HL-60 (cell line): ENCODE measurements at regions not wholly inside any gene's neighbourhood (a gene's known extent, or its start where the extent isn't known, plus 50 kb on each side); places are given as distances from the start of the nearest gene placed in this dataset.

Experiments
- DNase-seq, 2 experiments: peaks; one replicate each; pipeline ENCODE4 v3.0.0-alpha.2; 2010 to 2020; ENCODE audit warnings: low read depth in 1 of 2, low spot score in 1 of 2
- H3K27ac ChIP-seq: fragments of 250-450 bp; sonication (Bioruptor Pico); replicated peaks from 2 replicates; pipeline ENCODE4 v1.5.1; 2020; ENCODE audit warnings: mild to moderate bottlenecking, moderate library complexity
- H3K27me3 ChIP-seq: fragments of 250-450 bp; sonication (Bioruptor Pico); 2 replicates; pipeline ENCODE4 v1.5.1; 2021; ENCODE audit warnings: mild to moderate bottlenecking, moderate library complexity; ENCODE audit not compliant: insufficient read depth, poor library complexity, severe bottlenecking
- H3K4me3 ChIP-seq: replicated peaks from 2 replicates; pipeline ENCODE4 v1.5.1; 2011; ENCODE audit warnings: mild to moderate bottlenecking, control low read depth, low read length; ENCODE audit not compliant: insufficient read depth
- GABPA ChIP-seq: IDR thresholded peaks from 2 replicates; pipeline ENCODE4 v1.6.1; 2012; ENCODE audit warnings: low read depth
- POLR2AphosphoS5 ChIP-seq: IDR thresholded peaks from 2 replicates; pipeline ENCODE4 v1.6.1; 2012; ENCODE audit warnings: low read depth
- SPI1 ChIP-seq: IDR thresholded peaks from 2 replicates; pipeline ENCODE4 v1.6.1; 2012; ENCODE audit warnings: low read depth, mild to moderate bottlenecking, borderline replicate concordance
- TF ChIP-seq, protein P1 (sequence below): IDR thresholded peaks from 2 replicates; pipeline ENCODE4 v1.6.1; 2012; ENCODE audit warnings: low read depth; ENCODE audit not compliant: insufficient replicate concordance
- TF ChIP-seq, protein P2 (sequence below): IDR thresholded peaks from one replicate; pipeline ENCODE4 v1.5.1; 2011; ENCODE audit warnings: low read length, control low read depth, inconsistent platforms; ENCODE audit not compliant: insufficient read depth

DNA sequence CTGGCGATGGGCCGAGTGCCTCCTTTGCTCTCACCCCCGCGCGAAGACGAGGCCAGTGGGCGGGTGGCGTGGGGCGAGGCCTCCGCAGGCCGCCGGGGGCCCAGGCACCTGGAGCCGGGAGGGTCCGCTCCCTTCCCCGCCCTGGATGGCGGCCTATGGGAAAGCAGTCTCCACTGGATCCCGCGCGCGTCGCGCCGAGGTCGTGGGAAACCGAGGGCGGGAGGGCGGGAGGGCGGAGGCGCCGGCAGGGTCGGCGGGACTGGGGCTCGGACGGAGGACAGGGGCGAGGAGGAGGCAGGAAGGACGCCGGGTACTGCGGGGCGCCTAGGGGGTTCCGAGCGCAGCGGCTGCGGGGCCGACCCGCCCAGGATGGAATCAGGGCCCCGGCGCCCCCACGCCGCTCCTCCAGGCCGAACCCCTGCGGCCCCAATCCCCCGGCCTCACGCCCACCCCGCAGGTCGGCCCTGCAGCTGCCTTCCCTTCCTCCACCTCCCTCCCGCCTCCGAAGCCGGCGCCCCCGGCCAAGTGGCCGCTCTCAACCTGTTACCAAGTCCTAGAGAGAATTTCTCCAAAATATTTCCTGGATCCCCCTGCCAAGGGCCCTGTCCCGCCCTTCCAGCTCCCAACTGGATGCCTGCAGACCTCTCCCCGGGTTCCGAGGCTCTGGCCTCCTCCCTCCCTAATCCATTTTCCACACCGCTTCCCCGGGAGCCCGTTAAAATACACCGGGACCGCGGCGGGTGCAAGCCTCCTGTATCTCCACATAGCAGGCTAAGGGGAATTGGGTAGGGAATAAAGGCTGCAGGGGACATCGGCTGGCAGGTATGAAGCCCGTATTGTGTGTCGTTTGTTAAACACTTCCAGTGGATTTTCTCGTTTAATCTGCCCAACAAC lies 146.3 kb downstream of the ERCC6L2 start:
- no peak for DNase-seq
- Histone ChIP-seq H3K27me3 (peaks cover 24% of the 10 kb centered on the region), H3K4me3 (peak overlapping the region; percentile 44), H3K27ac (no peak overlapping the region)
- TF ChIP-seq, protein P1, sequence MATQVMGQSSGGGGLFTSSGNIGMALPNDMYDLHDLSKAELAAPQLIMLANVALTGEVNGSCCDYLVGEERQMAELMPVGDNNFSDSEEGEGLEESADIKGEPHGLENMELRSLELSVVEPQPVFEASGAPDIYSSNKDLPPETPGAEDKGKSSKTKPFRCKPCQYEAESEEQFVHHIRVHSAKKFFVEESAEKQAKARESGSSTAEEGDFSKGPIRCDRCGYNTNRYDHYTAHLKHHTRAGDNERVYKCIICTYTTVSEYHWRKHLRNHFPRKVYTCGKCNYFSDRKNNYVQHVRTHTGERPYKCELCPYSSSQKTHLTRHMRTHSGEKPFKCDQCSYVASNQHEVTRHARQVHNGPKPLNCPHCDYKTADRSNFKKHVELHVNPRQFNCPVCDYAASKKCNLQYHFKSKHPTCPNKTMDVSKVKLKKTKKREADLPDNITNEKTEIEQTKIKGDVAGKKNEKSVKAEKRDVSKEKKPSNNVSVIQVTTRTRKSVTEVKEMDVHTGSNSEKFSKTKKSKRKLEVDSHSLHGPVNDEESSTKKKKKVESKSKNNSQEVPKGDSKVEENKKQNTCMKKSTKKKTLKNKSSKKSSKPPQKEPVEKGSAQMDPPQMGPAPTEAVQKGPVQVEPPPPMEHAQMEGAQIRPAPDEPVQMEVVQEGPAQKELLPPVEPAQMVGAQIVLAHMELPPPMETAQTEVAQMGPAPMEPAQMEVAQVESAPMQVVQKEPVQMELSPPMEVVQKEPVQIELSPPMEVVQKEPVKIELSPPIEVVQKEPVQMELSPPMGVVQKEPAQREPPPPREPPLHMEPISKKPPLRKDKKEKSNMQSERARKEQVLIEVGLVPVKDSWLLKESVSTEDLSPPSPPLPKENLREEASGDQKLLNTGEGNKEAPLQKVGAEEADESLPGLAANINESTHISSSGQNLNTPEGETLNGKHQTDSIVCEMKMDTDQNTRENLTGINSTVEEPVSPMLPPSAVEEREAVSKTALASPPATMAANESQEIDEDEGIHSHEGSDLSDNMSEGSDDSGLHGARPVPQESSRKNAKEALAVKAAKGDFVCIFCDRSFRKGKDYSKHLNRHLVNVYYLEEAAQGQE, result no peak
- TF ChIP-seq, protein P2, sequence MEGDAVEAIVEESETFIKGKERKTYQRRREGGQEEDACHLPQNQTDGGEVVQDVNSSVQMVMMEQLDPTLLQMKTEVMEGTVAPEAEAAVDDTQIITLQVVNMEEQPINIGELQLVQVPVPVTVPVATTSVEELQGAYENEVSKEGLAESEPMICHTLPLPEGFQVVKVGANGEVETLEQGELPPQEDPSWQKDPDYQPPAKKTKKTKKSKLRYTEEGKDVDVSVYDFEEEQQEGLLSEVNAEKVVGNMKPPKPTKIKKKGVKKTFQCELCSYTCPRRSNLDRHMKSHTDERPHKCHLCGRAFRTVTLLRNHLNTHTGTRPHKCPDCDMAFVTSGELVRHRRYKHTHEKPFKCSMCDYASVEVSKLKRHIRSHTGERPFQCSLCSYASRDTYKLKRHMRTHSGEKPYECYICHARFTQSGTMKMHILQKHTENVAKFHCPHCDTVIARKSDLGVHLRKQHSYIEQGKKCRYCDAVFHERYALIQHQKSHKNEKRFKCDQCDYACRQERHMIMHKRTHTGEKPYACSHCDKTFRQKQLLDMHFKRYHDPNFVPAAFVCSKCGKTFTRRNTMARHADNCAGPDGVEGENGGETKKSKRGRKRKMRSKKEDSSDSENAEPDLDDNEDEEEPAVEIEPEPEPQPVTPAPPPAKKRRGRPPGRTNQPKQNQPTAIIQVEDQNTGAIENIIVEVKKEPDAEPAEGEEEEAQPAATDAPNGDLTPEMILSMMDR, result no peak
- TF ChIP-seq SPI1, result no peak
- TF ChIP-seq POLR2AphosphoS5, result no peak
- TF ChIP-seq GABPA, result no peak

DNA sequence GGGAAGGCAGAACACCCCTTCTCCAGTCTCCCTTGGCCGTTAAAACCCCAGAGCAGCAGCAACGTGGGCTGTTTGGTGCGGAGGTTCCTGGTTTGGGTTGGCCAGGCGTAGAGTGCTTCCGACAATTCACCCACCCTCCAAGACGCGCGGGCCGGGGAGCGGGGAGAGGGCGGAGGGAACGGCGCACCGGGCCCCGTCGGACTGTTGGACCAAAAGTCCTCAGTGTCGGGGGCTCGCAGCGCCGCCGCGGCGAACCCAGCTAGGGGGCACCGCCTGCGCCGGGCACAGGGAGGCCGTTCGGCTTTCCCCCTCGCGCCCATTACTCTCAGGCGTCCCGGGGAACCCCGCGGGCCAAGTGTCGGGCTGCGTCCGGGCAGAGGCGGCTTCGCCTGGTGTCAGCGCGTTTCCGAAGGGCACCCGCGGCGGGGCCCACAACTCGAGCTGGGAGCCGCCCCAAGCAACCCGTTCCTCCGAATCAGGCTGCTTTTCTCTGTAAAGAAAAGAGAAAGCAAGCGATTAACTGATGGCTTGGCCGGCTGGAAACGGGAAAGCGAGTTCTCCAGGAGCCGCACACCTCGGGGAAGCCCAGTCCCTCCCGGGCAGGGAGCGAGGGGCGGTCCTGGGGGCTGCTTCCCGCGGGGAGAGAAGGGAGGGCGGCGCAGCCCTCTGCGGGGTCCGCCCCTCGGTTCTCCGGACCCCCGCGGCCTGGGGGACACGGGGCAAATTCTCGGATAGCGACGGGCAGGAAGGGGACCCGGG lies 145.5 kb downstream of the ERCC6L2 start:
- Histone ChIP-seq H3K27ac (no peak overlapping the region), H3K4me3 (peak overlapping the region; percentile 44), H3K27me3 (peaks cover 24% of the 10 kb centered on the region)
- peak in 1 of 2 experiments; percentile 48 for DNase-seq
- TF ChIP-seq POLR2AphosphoS5, result no peak
- TF ChIP-seq, protein P2, result no peak

DNA sequence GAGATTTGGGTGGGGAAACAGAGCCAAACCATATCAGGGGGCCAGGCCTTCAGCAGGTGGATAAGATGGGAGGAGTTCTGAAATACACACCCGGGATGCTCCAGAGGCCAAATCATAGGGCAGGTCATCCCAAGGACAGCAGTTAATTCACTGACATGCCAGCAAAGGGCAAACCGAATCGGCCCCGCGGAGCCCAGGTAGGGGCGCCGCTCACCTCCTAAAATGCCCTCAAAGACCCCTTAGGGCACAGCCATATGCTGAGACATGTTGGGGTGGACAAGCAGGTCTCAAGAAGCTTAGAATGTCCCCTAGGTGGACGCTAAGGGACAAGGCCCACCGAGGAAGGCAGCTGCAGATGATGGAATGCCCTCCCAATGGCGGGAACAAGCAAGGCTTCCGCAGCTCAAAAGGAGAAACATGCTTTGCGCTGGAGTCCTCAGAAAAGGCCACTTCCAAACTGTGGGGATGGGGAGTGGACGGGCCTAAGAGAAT lies 144.9 kb downstream of the ERCC6L2 start:
- no peak for TF ChIP-seq GABPA
- TF ChIP-seq, protein P2, result no peak
- no peak for TF ChIP-seq POLR2AphosphoS5
- no peak for TF ChIP-seq SPI1
- TF ChIP-seq, protein P1, result no peak
- DNase-seq, result no peak
- no peak overlapping the region for H3K4me3 ChIP-seq
- no peak overlapping the region for H3K27ac ChIP-seq
- H3K27me3 ChIP-seq, result peaks cover 24% of the 10 kb centered on the region
